H1 (cell line): ENCODE measurements at regions not wholly inside any gene's neighbourhood (a gene's known extent, or its start where the extent isn't known, plus 50 kb on each side); places are given as distances from the start of the nearest gene placed in this dataset.
"Not testable (repeated sequence)": the region's sequence is repeated elsewhere in the genome, so short reads cannot be mapped to it uniquely, and the experiment has no call there.

ENCODE experiments used
- CTCF ChIA-PET: fragments of 300-600 bp; sonication (Branson Sonifier 250); formaldehyde crosslinking; loops from one replicate; lab custom pipeline; 2021; ENCODE audit not compliant: partially characterized antibody; lab: Charles Lee
- POLR2A ChIA-PET: fragments of 300-600 bp; sonication (Branson Sonifier 250); formaldehyde crosslinking; loops from one replicate; lab custom pipeline; 2021; ENCODE audit warnings: inconsistent platforms; ENCODE audit not compliant: partially characterized antibody; lab: Charles Lee
- DNase-seq, 2 experiments: peaks; one replicate each; pipeline versions ENCODE4 v3.0.0 to v3.0.0-alpha.2; 2010 to 2022; ENCODE audit warnings: low spot score in 2 of 2, low read depth in 1 of 2, mixed read lengths in 1 of 2
- FAIRE-seq: peaks from 2 replicates; lab custom pipeline; 2011; peaks lifted over from hg19 to GRCh38; lab: Jason Lieb, UNC
- H2AFZ ChIP-seq: 2 replicates; pipeline ENCODE4 v1.8.1; 2012; ENCODE audit warnings: low read length, inconsistent platforms
- H2AK5ac ChIP-seq: 2 replicates; pipeline ENCODE4 v1.6.1; 2013; ENCODE audit warnings: low read depth, low read length
- H2BK120ac ChIP-seq: replicated peaks from 2 replicates; pipeline ENCODE3; 2013; ENCODE audit warnings: low read depth, low read length, inconsistent platforms
- H2BK12ac ChIP-seq: 2 replicates; pipeline ENCODE4 v1.6.1; 2013; ENCODE audit warnings: low read depth, low read length
- H2BK15ac ChIP-seq: 2 replicates; pipeline ENCODE4 v1.6.1; 2013; ENCODE audit warnings: low read length
- H2BK20ac ChIP-seq: 2 replicates; pipeline ENCODE4 v1.6.1; 2013; ENCODE audit warnings: low read length
- H2BK5ac ChIP-seq: 2 replicates; pipeline ENCODE4 v1.6.1; 2013; ENCODE audit warnings: low read depth, low read length
- H3K14ac ChIP-seq: 2 replicates; pipeline ENCODE4 v1.6.1; 2013; ENCODE audit warnings: inconsistent platforms; ENCODE audit not compliant: insufficient read length
- H3K18ac ChIP-seq: 2 replicates; pipeline ENCODE4 v1.6.1; 2013; ENCODE audit warnings: low read length; ENCODE audit errors: extremely low read depth
- H3K23ac ChIP-seq: 2 replicates; pipeline ENCODE4 v1.6.1; 2013; ENCODE audit warnings: inconsistent platforms; ENCODE audit not compliant: insufficient read length
- H3K23me2 ChIP-seq: 2 replicates; pipeline ENCODE4 v1.6.1; 2013; ENCODE audit warnings: low read depth, low read length
- H3K27ac ChIP-seq: 2 replicates; pipeline ENCODE4 v1.6.1; 2011; ENCODE audit warnings: low read depth, low read length, inconsistent platforms
- H3K27me3 ChIP-seq, 4 experiments: replicated peaks in 1 of 4; 1 replicate in 1 of 4; 2 replicates in 3 of 4; pipeline versions ENCODE4 v1.6.1 to v1.8.1; 2011 to 2013; ENCODE audit warnings: low read length in 3 of 4, mild to moderate bottlenecking in 3 of 4, inconsistent platforms in 2 of 4, mixed read lengths in 2 of 4, moderate library complexity in 1 of 4; ENCODE audit not compliant: control insufficient read depth in 3 of 4, insufficient read depth in 3 of 4; ENCODE audit errors: extremely low read depth in 1 of 4
- H3K36me3 ChIP-seq, 4 experiments: 2 replicates each; pipeline versions ENCODE4 v1.6.1 to v1.8.1; 2011 to 2013; ENCODE audit warnings: mild to moderate bottlenecking in 4 of 4, low read length in 3 of 4, moderate library complexity in 2 of 4, control low read depth in 1 of 4, inconsistent platforms in 1 of 4; ENCODE audit not compliant: insufficient read depth in 4 of 4, control insufficient read depth in 2 of 4
- H3K4ac ChIP-seq: replicated peaks from 2 replicates; pipeline ENCODE3; 2013; ENCODE audit warnings: low read length, low read depth, mixed read lengths, inconsistent platforms; ENCODE audit not compliant: insufficient read length
- H3K4me1 ChIP-seq, 4 experiments: replicated peaks in 1 of 4; 1 replicate in 1 of 4; 2 replicates in 3 of 4; pipeline versions ENCODE4 v1.6.1 to v1.8.1; 2011 to 2013; ENCODE audit warnings: low read length in 3 of 4, inconsistent platforms in 2 of 4, mixed read lengths in 1 of 4; ENCODE audit not compliant: insufficient read depth in 4 of 4, control insufficient read depth in 3 of 4
- H3K4me2 ChIP-seq, 2 experiments: 2 replicates each; pipeline versions ENCODE4 v1.6.1 to v1.8.1; 2011 to 2013; ENCODE audit warnings: low read depth in 2 of 2, low read length in 2 of 2, control low read depth in 1 of 2, inconsistent platforms in 1 of 2, mild to moderate bottlenecking in 1 of 2; ENCODE audit not compliant: insufficient read depth in 1 of 2
- H3K4me3 ChIP-seq, 4 experiments: fragments of 200-600, 300-600 bp in 1 of 4; sonication (generic), shearing (Covaris generic), sonication (Bioruptor Twin) in 1 of 4; 2 replicates each; pipeline versions ENCODE4 v1.5.1 to v1.8.1; 2011 to 2016; ENCODE audit warnings: low read length in 4 of 4, low read depth in 3 of 4, control low read depth in 2 of 4, inconsistent platforms in 2 of 4, mild to moderate bottlenecking in 2 of 4, mixed read lengths in 1 of 4, moderate library complexity in 1 of 4; ENCODE audit not compliant: insufficient read depth in 2 of 4; ENCODE audit errors: extremely low read depth in 1 of 4
- H3K56ac ChIP-seq: replicated peaks from 2 replicates; pipeline ENCODE3; 2013; ENCODE audit warnings: low read depth, mild to moderate bottlenecking, mixed read lengths, low read length, inconsistent platforms; ENCODE audit not compliant: insufficient read length
- H3K79me1 ChIP-seq: 2 replicates; pipeline ENCODE4 v1.6.1; 2013; ENCODE audit warnings: low read depth, low read length, control low read depth
- H3K79me2 ChIP-seq, 2 experiments: 2 replicates each; pipeline versions ENCODE4 v1.6.1 to v1.8.1; 2012 to 2013; ENCODE audit warnings: low read length in 2 of 2, mild to moderate bottlenecking in 2 of 2, inconsistent platforms in 1 of 2; ENCODE audit not compliant: insufficient read depth in 2 of 2, control insufficient read depth in 1 of 2
- H3K9ac ChIP-seq, 4 experiments: replicated peaks in 1 of 4; 1 replicate in 1 of 4; 2 replicates in 3 of 4; pipeline versions ENCODE4 v1.6.1 to v1.8.1; 2011 to 2013; ENCODE audit warnings: low read depth in 3 of 4, low read length in 3 of 4, control low read depth in 2 of 4, mild to moderate bottlenecking in 2 of 4, moderate library complexity in 2 of 4, inconsistent platforms in 1 of 4; ENCODE audit errors: extremely low read depth in 1 of 4
- H3K9me3 ChIP-seq, 2 experiments: 2 replicates each; pipeline versions ENCODE4 v1.6.1 to v1.8.1; 2012 to 2013; ENCODE audit warnings: mild to moderate bottlenecking in 2 of 2, moderate library complexity in 2 of 2, control low read depth in 1 of 2, inconsistent platforms in 1 of 2, low read depth in 1 of 2, low read length in 1 of 2, mixed read lengths in 1 of 2; ENCODE audit not compliant: insufficient read depth in 2 of 2
- H4K20me1 ChIP-seq, 2 experiments: replicated peaks in 1 of 2; 2 replicates each; pipeline versions ENCODE3 to v1.8.1; 2011 to 2013; ENCODE audit warnings: inconsistent platforms in 2 of 2, low read length in 2 of 2, mild to moderate bottlenecking in 1 of 2; ENCODE audit not compliant: insufficient read depth in 2 of 2, control insufficient read depth in 1 of 2
- H4K5ac ChIP-seq: 2 replicates; pipeline ENCODE4 v1.6.1; 2013; ENCODE audit warnings: low read length, low read depth, mixed read lengths, inconsistent platforms; ENCODE audit not compliant: insufficient read length
- H4K8ac ChIP-seq: 2 replicates; pipeline ENCODE4 v1.8.0; 2013; ENCODE audit warnings: mild to moderate bottlenecking, moderate library complexity, low read length, inconsistent platforms; ENCODE audit not compliant: insufficient read depth; ENCODE audit errors: extremely low read depth
- H4K91ac ChIP-seq: replicated peaks from 2 replicates; pipeline ENCODE3; 2013; ENCODE audit warnings: low read length, mixed read lengths, inconsistent platforms; ENCODE audit not compliant: insufficient read length
- EP300 ChIP-seq, 2 experiments: IDR thresholded peaks; 1 replicate in 1 of 2; 2 replicates in 1 of 2; pipeline ENCODE4 v1.6.1; 2011 to 2012; ENCODE audit warnings: low read depth in 2 of 2, low read length in 2 of 2, mild to moderate bottlenecking in 2 of 2, borderline replicate concordance in 1 of 2, inconsistent platforms in 1 of 2, moderate library complexity in 1 of 2
- WGBS, 2 experiments: shearing (Covaris generic) in 1 of 2; methylation state at CpG; one replicate each; pipeline versions ENCODE4 v1.1.6 to v1.1.7; 2013 to 2015; ENCODE audit warnings: low lambda C conversion rate in 2 of 2, mixed read lengths in 2 of 2, inconsistent platforms in 1 of 2, low coverage in 1 of 2, missing lambda C conversion rate in 1 of 2; ENCODE audit not compliant: insufficient replicate concordance in 2 of 2, insufficient coverage in 1 of 2, insufficient read length in 1 of 2; ENCODE audit errors: extremely low coverage in 1 of 2, missing lambda C conversion rate in 1 of 2; 5-methylcytosine and 5-hydroxymethylcytosine counted together

DNA sequence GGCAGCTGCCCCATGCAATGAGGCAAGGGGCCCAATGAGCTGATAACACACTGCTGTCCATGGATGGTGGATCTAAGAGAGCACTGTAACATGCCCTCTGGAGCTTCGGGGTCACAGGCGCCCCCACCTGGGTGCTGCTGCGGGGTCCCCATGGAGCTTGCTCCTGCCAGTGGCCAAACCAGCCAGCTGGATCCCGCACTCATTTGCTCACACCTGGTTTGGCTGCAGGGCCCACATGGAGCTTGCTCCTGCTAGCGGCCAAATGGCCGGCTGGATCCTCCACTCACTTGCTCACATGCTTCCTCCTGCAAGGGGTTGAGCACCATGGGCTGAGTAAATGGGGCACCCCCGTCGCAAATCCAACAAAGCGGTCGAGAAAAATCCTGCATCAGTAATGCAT is 68.3 kb upstream of the ARL15 start (continued):
- no peak for TF ChIP-seq EP300 (IDR thresholded peaks at IDR 0.05; ENCODE audit: borderline replicate concordance in 1 of 2, low read depth in 2 of 2, low read length in 2 of 2)
- TF ChIP-seq, all 59 proteins: peak for 0

DNA sequence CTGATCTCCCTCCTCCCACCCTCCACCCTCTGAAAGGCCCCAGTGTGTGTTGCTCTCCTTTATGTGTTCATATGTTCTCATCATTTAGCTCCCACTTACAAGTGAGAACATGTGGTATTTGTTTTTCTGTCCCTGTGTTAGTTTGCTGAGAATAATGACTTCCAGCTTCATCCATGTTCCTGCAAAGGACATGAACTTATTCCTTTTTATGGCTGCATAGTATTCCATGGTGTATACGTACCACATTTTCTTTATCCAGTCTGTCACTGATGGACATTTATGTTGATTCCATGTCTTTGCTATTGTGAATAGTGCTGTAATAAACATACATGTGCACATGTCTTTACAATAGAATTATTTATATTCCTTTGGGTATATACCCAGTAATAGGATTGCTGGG is 67.0 kb upstream of the ARL15 start:
- H2AFZ ChIP-seq, H3K14ac ChIP-seq, H2BK120ac ChIP-seq, H2BK5ac ChIP-seq, H4K5ac ChIP-seq, H3K79me2 ChIP-seq, H2BK20ac ChIP-seq, H4K20me1 ChIP-seq, H3K79me1 ChIP-seq, FAIRE-seq, H3K56ac ChIP-seq, H3K4me3 ChIP-seq, H4K91ac ChIP-seq, H3K27me3 ChIP-seq, H4K8ac ChIP-seq, H3K9ac ChIP-seq, H3K23ac ChIP-seq, H3K23me2 ChIP-seq, H3K4me1 ChIP-seq, H2BK12ac ChIP-seq, H3K36me3 ChIP-seq, H3K4me2 ChIP-seq, H2BK15ac ChIP-seq, CTCF ChIA-PET, POLR2A ChIA-PET, H2AK5ac ChIP-seq, H3K4ac ChIP-seq, H3K27ac ChIP-seq, H3K18ac ChIP-seq, DNase-seq: not testable (repeated sequence)
- 95% methylated on average over 1 of the region's 1 CpG; no CpG with 5 or more reads in 1 of the 2 experiments for WGBS, 2 experiments
- peaks cover 5 to 19% of the 10 kb centered on the region in 2 experiments; a peak in 2 of 4 replicates for H3K9me3 ChIP-seq
